ENCODE measurements at regions not wholly inside any gene's neighbourhood (a gene's known extent, or its start where the extent isn't known, plus 50 kb on each side); places are given as distances from the start of the nearest gene placed in this dataset.

DNA sequence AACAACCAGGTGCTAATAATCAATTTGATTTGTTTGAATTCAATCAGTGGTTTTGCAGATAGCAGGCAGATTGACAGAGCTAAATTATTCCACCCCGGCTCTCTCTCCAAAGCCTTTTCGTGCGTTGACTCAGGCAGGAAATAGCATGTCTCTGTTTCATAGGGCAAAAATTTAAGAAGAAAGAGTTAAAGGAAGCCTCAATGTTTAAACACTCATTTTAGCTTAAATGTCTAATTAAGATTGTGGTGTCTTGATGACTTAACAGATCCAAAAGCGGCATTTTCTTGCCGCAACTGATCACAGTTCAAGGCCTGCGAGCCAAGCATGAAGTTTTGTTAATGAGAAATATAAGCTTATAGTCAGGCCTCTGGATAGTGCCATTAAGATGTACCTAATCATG, 1051.1 kb upstream of the AUTS2 start:
- H3K9me3 ChIP-seq: no peaks in the 10 kb centered on the region
- TF ChIP-seq, protein P1, sequence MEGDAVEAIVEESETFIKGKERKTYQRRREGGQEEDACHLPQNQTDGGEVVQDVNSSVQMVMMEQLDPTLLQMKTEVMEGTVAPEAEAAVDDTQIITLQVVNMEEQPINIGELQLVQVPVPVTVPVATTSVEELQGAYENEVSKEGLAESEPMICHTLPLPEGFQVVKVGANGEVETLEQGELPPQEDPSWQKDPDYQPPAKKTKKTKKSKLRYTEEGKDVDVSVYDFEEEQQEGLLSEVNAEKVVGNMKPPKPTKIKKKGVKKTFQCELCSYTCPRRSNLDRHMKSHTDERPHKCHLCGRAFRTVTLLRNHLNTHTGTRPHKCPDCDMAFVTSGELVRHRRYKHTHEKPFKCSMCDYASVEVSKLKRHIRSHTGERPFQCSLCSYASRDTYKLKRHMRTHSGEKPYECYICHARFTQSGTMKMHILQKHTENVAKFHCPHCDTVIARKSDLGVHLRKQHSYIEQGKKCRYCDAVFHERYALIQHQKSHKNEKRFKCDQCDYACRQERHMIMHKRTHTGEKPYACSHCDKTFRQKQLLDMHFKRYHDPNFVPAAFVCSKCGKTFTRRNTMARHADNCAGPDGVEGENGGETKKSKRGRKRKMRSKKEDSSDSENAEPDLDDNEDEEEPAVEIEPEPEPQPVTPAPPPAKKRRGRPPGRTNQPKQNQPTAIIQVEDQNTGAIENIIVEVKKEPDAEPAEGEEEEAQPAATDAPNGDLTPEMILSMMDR (IDR thresholded peaks at IDR 0.05): no peak
- no peak for TF ChIP-seq POLR2A (IDR thresholded peaks at IDR 0.05)
- no peaks in the 10 kb centered on the region for H3K36me3 ChIP-seq
- no peak overlapping the region for H3K27ac ChIP-seq
- DNase-seq: no peak
- 72 to 85% methylated on average over 6 of the region's 6 CpGs for WGBS, 2 donors
- no peaks in the 10 kb centered on the region for H3K4me1 ChIP-seq
- no peaks in the 10 kb centered on the region for H3K27me3 ChIP-seq
- no peak overlapping the region for H3K4me3 ChIP-seq (replicated peaks in 1 of 3)
- intact Hi-C loops (cut with DNase I): no loop called here

DNA sequence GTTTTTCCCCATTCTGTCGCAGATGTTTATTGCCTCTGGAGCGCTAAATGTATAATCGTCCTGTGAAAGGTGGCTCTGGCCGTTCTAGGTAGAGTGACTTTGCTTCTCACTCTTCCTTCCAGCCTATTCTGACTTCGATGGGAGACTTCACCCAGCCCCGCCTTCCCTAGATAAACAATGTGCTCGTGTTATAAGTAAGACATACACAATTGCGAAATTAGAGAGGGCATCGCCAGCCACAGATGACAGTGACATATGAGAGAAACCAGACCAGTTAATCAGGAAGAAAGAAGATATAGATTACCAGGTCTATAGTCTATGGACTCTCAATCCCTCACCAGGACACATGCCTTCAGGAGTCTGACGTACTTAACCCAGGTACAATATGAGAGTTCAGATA, 1050.5 kb upstream of the AUTS2 start:
- Histone ChIP-seq H3K36me3 (no peaks in the 10 kb centered on the region), H3K4me3 (replicated peaks in 1 of 3) (no peak overlapping the region), H3K27ac (no peak overlapping the region), H3K4me1 (no peaks in the 10 kb centered on the region), H3K27me3 (no peaks in the 10 kb centered on the region), H3K9me3 (no peaks in the 10 kb centered on the region)
- 83 to 87% methylated on average over 10 of the region's 10 CpGs for WGBS, 2 donors
- TF ChIP-seq POLR2A (IDR thresholded peaks at IDR 0.05): no peak
- TF ChIP-seq, protein P1 (IDR thresholded peaks at IDR 0.05): no peak
- intact Hi-C loops (cut with DNase I): no loop called here
- DNase-seq: no peak

- no peaks in the 10 kb centered on the region for H3K4me1 ChIP-seq
- no peaks in the 10 kb centered on the region for H3K27me3 ChIP-seq
- H3K4me3 ChIP-seq (replicated peaks in 1 of 3): no peak overlapping the region
- 98 to 100% methylated on average over 2 of the region's 2 CpGs for WGBS, 2 donors
- H3K36me3 ChIP-seq: no peaks in the 10 kb centered on the region
- H3K27ac ChIP-seq: no peak overlapping the region
- no peak for TF ChIP-seq POLR2A (IDR thresholded peaks at IDR 0.05)
- TF ChIP-seq, protein P1 (IDR thresholded peaks at IDR 0.05): no peak
- no peak for DNase-seq
- no peaks in the 10 kb centered on the region for H3K9me3 ChIP-seq
- intact Hi-C loops (cut with DNase I): no loop called here
Observed at GRCh38 chr7:68550027-68550426, 1048.2 kb upstream of the AUTS2 start.

DNA sequence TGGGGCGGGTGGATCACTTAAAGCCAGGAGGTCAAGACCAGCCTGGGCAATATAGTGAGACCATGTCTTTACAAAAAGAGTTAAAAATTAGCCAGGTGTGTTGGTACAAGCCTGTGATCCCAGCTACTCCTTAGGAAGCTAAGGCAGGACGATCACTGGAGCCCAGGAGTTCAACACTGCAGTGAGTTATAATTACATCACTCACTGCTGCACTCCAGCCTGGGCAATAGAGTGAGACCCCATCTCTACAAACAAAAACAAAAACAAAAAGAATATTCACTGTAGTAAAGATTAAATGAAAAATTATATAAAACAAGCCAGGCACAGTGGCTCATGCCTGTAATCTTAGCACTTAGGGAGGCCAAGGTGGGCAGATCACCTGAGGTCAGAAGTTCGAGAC, 1047.6 kb upstream of the AUTS2 start:
- Histone ChIP-seq H3K27ac (no peak overlapping the region), H3K4me3 (replicated peaks in 1 of 3) (no peak overlapping the region), H3K27me3 (no peaks in the 10 kb centered on the region), H3K36me3 (no peaks in the 10 kb centered on the region), H3K4me1 (no peaks in the 10 kb centered on the region), H3K9me3 (no peaks in the 10 kb centered on the region)
- no peak for TF ChIP-seq POLR2A (IDR thresholded peaks at IDR 0.05)
- TF ChIP-seq, protein P1 (IDR thresholded peaks at IDR 0.05): no peak
- WGBS, 2 donors: 75 to 77% methylated on average over 3 of the region's 3 CpGs
- no peak for DNase-seq
- intact Hi-C loops (cut with DNase I): no loop called here

DNA sequence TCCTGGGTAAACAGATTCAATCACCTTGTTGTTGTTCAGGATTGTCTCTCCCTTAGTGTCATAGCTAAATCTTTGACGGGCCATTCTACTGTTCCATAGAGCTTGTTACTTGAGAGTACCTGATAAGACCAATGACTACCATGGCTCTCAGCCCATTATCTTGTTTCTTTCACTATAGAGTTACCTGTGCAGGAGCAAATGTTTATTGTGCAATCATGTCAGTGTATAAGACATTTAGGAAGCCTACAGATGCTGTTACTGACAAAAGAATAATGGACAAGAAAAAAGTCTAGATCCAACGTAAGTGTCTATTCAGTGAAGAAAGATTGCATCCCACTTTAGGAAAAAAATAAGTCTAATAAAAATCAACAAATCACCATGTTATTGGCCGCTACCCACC, 1041.7 kb upstream of the AUTS2 start:
- TF ChIP-seq, protein P1 (IDR thresholded peaks at IDR 0.05): no peak
- TF ChIP-seq POLR2A (IDR thresholded peaks at IDR 0.05): no peak
- Histone ChIP-seq H3K27me3 (no peaks in the 10 kb centered on the region), H3K36me3 (no peaks in the 10 kb centered on the region), H3K9me3 (no peaks in the 10 kb centered on the region), H3K27ac (no peak overlapping the region), H3K4me1 (no peaks in the 10 kb centered on the region), H3K4me3 (replicated peaks in 1 of 3) (no peak overlapping the region)
- 84 to 88% methylated on average over 3 of the region's 3 CpGs for WGBS, 2 donors
- no peak for DNase-seq
- intact Hi-C loops (cut with DNase I): no loop called here
